ENCODE measurements at regions not wholly inside any gene's neighbourhood (a gene's known extent, or its start where the extent isn't known, plus 50 kb on each side); places are given as distances from the start of the nearest gene placed in this dataset.

- Mint-ChIP-seq H3K36me3 (no peaks in the 10 kb centered on the region), H3K9me3 (no peaks in the 10 kb centered on the region), H3K4me3 (no peak overlapping the region), H3K27me3 (ENCODE audit: low read depth) (no peaks in the 10 kb centered on the region), H3K27ac (no peak overlapping the region), H3K4me1 (peaks cover 29% of the 10 kb centered on the region)
- DNase-seq (ENCODE audit: low spot score in 2 of 2, unreplicated experiment in 2 of 2): no peak
- TF ChIP-seq CTCF (IDR thresholded peaks at IDR 0.05; ENCODE audit: unreplicated experiment): no peak
These were observed 141.7 kb downstream of the EFNB2 start for GRCh38 chr13:106393776-106394175.

- Mint-ChIP-seq H3K36me3 (no peaks in the 10 kb centered on the region), H3K4me1 (peaks cover 23% of the 10 kb centered on the region), H3K27ac (no peak overlapping the region), H3K4me3 (no peak overlapping the region), H3K27me3 (ENCODE audit: low read depth) (no peaks in the 10 kb centered on the region), H3K9me3 (no peaks in the 10 kb centered on the region)
- no peak for TF ChIP-seq CTCF (IDR thresholded peaks at IDR 0.05; ENCODE audit: unreplicated experiment)
- no peak for DNase-seq (ENCODE audit: low spot score in 2 of 2, unreplicated experiment in 2 of 2)
These were observed 143.8 kb downstream of the EFNB2 start for GRCh38 chr13:106391681-106392080.

- no peaks in the 10 kb centered on the region for H3K36me3 Mint-ChIP-seq
- peaks cover 23% of the 10 kb centered on the region for H3K4me1 Mint-ChIP-seq
- DNase-seq (ENCODE audit: low spot score in 2 of 2, unreplicated experiment in 2 of 2): no peak
- TF ChIP-seq CTCF (IDR thresholded peaks at IDR 0.05; ENCODE audit: unreplicated experiment): no peak
- no peak overlapping the region for H3K4me3 Mint-ChIP-seq
- no peaks in the 10 kb centered on the region for H3K9me3 Mint-ChIP-seq
- no peaks in the 10 kb centered on the region for H3K27me3 Mint-ChIP-seq (ENCODE audit: low read depth)
- no peak overlapping the region for H3K27ac Mint-ChIP-seq
These were observed 144.2 kb downstream of the EFNB2 start for GRCh38 chr13:106391271-106391670.

- H3K4me1 Mint-ChIP-seq: peaks cover 27% of the 10 kb centered on the region
- H3K9me3 Mint-ChIP-seq: no peaks in the 10 kb centered on the region
- H3K27ac Mint-ChIP-seq: no peak overlapping the region
- H3K4me3 Mint-ChIP-seq: no peak overlapping the region
- no peaks in the 10 kb centered on the region for H3K27me3 Mint-ChIP-seq (ENCODE audit: low read depth)
- no peak for TF ChIP-seq CTCF (IDR thresholded peaks at IDR 0.05; ENCODE audit: unreplicated experiment)
- DNase-seq (ENCODE audit: low spot score in 2 of 2, unreplicated experiment in 2 of 2): no peak
- H3K36me3 Mint-ChIP-seq: no peaks in the 10 kb centered on the region
These were observed 145.1 kb downstream of the EFNB2 start for GRCh38 chr13:106390367-106390766.

GRCh38 chr13:106385654-106386053 lies 149.8 kb downstream of the EFNB2 start:
- TF ChIP-seq CTCF (IDR thresholded peaks at IDR 0.05; ENCODE audit: unreplicated experiment): no peak
- H3K36me3 Mint-ChIP-seq: no peaks in the 10 kb centered on the region
- H3K4me3 Mint-ChIP-seq: no peak overlapping the region
- no peaks in the 10 kb centered on the region for H3K9me3 Mint-ChIP-seq
- H3K27me3 Mint-ChIP-seq (ENCODE audit: low read depth): no peaks in the 10 kb centered on the region
- H3K4me1 Mint-ChIP-seq: peaks cover 47% of the 10 kb centered on the region
- DNase-seq (ENCODE audit: low spot score in 2 of 2, unreplicated experiment in 2 of 2): no peak
- H3K27ac Mint-ChIP-seq: peak overlapping the region; percentile 80

- no peak for DNase-seq (ENCODE audit: low spot score in 2 of 2, unreplicated experiment in 2 of 2)
- no peaks in the 10 kb centered on the region for H3K36me3 Mint-ChIP-seq
- TF ChIP-seq CTCF (IDR thresholded peaks at IDR 0.05; ENCODE audit: unreplicated experiment): no peak
- H3K27ac Mint-ChIP-seq: peak overlapping the region; percentile 4
- H3K9me3 Mint-ChIP-seq: no peaks in the 10 kb centered on the region
- H3K4me3 Mint-ChIP-seq: no peak overlapping the region
- H3K4me1 Mint-ChIP-seq: peaks cover 50% of the 10 kb centered on the region
- no peaks in the 10 kb centered on the region for H3K27me3 Mint-ChIP-seq (ENCODE audit: low read depth)
These were observed 150.9 kb downstream of the EFNB2 start for GRCh38 chr13:106384516-106384915.
